ENCODE measurements at regions not wholly inside any gene's neighbourhood (a gene's known extent, or its start where the extent isn't known, plus 50 kb on each side); places are given as distances from the start of the nearest gene placed in this dataset.
"Not testable (repeated sequence)": the region's sequence is repeated elsewhere in the genome, so short reads cannot be mapped to it uniquely, and the experiment has no call there.

GRCh38 chr1:83471272-83471671 is 527.7 kb downstream of the TTLL7 start:
- TF ChIP-seq EP300, CTCF, POLR2AphosphoS5, POLR2A (IDR thresholded peaks at IDR 0.05): not testable (repeated sequence)

Data from upper lobe of left lung (tissue), 4 donors.